ENCODE measurements at regions not wholly inside any gene's neighbourhood (a gene's known extent, or its start where the extent isn't known, plus 50 kb on each side); places are given as distances from the start of the nearest gene placed in this dataset.
"Not testable (repeated sequence)": the region's sequence is repeated elsewhere in the genome, so short reads cannot be mapped to it uniquely, and the experiment has no call there.

DNA sequence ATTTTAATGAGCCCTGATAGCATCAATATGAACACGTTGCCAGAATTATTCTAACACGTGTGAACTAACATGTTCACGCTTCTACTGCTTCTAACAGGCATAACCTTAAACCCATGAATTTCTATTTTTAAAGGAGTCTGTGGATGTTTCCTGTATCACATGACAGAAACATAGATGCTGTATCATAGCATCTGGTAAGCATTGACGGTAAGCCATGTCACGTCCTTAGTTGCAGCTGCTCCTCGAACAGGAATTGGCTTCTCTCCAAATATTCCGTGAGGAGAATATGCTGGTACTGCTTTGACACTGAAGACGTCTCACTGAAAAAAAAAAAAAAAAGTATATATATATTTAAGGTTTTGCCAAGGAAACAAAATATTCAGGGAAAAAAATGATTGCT lies 105.1 kb upstream of the MXRA5 start:
- no peak for DNase-seq (ENCODE audit: low read depth, low spot score)

DNA sequence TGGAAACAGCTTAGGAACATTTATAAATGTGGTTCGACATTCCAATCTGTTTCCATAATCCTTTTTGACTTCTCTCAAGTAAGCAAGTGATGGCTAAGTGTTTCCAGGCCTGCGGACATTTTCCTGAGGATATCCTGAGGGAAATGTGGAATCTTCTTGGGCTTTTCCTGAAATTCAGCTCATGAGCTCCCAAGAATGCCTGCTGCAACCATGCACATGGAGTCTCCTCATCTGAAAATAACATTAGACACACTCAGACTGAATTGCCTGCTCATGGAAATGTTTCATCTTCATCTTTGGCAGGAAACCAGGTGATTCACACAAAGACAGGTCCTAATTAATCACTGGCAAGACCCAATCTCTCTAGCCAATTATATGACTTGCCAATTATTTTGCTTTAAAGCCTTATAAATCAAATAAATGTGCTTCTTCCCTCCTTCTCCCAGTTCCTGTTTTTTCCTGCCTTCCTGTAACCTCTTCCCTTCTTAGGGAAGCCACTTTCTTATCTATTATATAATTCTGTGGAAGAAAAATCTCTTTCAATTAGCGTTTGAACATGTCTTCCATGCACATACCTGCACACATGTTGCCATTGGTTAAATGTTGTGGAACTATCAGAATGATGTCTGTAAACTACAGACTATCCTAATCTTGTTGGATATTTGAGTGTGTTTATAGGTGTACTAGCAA lies 104.6 kb upstream of the MXRA5 start:
- in situ Hi-C loops (cut with HindIII; ENCODE audit: low pct_unique_long_range_greater_than_20kb, low sequenced_read_pairs) = no loop called here
- DNase-seq (ENCODE audit: low read depth, low spot score) = no peak

More for the DNA sequence above, 105.1 kb upstream of the MXRA5 start:
- in situ Hi-C loops (cut with HindIII; ENCODE audit: low pct_unique_long_range_greater_than_20kb, low sequenced_read_pairs) = no loop called here

DNA sequence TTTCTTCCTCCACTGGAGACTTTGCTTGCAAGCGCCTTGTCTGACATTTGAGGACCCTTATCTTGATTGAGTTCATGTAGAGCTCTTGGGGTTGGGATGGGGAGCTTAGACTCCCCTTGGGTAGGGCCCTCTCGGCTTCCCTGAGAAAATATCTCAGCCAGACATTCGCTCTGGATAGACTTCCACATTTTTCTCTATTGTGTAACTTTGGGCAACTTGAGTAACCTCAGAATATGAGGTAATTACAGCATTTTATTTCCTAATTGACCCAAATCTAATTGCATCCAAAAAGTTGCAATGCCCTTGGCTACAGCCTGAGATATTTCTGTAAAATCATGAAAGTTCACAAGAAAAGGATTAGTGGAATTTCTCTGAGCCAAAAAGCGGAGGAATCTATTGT lies 102.8 kb upstream of the MXRA5 start:
- in situ Hi-C loops (cut with HindIII; ENCODE audit: low pct_unique_long_range_greater_than_20kb, low sequenced_read_pairs) = no loop called here
- no peak for DNase-seq (ENCODE audit: low read depth, low spot score)

DNA sequence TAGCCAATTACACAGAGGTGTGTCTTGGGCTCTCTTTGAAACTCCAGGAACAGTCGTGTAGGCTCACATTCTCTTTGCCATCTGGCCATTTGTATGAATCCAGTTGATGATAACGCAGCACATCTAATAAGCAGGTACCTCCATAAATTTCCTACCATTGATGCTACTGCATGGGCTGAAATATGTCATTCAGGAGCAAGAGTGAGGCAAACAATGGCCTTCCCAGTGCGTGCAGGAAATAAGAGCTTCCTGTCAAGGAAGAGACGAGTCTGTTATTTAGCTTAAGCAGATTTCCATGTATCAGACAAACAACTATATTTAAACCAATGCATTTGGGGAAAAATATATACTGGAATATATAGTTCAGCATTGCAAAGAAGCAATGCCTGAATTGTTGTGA lies 102.1 kb upstream of the MXRA5 start:
- in situ Hi-C loops (cut with HindIII; ENCODE audit: low pct_unique_long_range_greater_than_20kb, low sequenced_read_pairs) = no loop called here
- DNase-seq (ENCODE audit: low read depth, low spot score) = no peak

DNA sequence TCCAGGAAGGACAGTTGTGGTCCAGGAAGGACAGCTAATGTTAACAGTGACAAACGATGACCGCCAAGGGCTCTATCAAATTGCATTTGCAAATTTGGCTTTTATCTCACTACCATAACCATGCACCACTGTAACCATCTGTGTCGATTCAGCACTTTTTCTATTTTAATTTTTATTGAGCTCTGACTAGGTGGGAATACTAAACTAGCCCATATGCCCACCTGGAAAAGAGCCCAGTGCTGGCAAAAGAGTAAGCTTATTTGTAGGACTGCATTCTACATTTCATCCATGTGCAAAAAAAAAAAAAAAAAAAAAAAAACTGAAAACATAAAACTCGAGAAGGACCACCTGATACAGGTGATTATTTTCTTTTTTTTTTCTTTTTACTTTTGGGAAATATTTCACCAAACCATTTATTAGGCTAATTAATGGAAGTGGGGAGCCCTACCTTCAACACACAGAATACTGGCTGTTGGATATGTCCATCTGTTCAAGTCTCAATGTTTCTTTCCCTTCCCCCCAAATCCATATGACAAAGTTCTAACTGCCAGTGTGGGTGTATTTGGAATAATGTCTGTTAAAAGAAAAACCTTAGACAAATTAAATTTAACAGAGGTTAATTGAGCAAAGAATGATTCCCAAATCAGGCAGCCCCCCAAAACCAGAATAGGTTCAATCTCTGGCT lies 99.5 kb upstream of the MXRA5 start:
- no peak for DNase-seq (ENCODE audit: low read depth, low spot score)
- in situ Hi-C loops (cut with HindIII; ENCODE audit: low pct_unique_long_range_greater_than_20kb, low sequenced_read_pairs) = no loop called here

DNA sequence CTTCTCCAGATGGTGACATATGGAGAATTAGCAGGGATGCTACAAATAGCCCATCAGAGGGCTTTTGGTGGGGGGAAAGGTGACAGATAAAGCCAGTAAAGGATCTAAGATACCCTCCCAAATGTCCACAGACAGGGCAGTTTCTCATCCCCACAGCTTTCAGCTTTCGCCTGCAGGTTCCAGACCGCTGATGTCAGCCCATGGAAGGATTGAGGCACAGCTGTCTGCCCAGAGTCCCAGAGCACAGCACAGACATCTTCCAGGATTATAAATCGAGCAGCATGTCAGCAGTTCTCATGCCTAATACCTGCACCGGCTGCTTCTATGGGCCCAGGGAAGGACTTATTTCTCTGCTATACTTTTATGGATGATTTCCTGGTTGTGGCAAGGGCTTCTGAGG lies 96.7 kb upstream of the MXRA5 start:
- in situ Hi-C loops (cut with HindIII; ENCODE audit: low pct_unique_long_range_greater_than_20kb, low sequenced_read_pairs) = no loop called here

DNA sequence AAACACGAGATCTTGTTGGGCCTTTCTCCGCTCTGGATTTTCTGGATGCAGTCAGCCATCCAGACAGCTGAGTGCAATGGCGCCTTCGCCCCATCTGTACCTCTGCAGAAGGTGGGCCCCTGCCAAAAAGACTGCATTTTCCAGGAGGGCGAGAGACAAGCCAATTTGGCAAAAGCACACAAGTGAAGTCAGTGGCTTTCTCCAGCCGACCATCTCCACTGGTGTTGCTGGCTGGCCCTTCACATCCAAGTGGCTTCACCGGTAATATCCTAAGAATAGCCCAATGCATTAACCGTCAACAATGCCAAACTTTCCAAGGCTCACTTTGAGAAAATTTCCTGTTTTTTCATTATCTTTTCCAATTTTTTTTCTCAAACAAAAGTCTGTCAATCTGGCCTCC lies 96.2 kb upstream of the MXRA5 start:
- no peak for DNase-seq (ENCODE audit: low read depth, low spot score)
- in situ Hi-C loops (cut with HindIII; ENCODE audit: low pct_unique_long_range_greater_than_20kb, low sequenced_read_pairs) = no loop called here

More for the DNA sequence above, 96.7 kb upstream of the MXRA5 start:
- no peak for DNase-seq (ENCODE audit: low read depth, low spot score)

DNA sequence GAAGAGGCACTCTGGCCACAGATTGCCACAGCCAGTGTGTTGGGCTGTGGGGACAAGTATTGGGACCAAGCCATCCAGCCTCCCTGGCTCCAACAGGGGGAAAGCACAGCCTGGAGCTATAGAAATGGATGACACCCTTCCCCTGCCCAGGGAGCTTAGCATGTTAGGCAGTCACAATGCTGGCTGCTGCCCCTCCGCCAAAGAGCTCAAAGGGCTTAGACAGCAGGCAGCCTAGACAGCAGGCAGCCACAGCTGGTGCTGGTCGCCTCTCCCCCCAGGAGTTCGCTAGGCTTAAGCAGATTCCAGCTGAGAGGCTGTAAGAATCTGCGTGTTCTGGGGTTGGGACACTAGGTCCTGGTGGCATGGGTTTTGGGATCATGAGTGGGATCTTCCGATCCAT lies 94.5 kb upstream of the MXRA5 start:
- no peak for DNase-seq (ENCODE audit: low read depth, low spot score)
- in situ Hi-C loops (cut with HindIII; ENCODE audit: low pct_unique_long_range_greater_than_20kb, low sequenced_read_pairs) = no loop called here

DNA sequence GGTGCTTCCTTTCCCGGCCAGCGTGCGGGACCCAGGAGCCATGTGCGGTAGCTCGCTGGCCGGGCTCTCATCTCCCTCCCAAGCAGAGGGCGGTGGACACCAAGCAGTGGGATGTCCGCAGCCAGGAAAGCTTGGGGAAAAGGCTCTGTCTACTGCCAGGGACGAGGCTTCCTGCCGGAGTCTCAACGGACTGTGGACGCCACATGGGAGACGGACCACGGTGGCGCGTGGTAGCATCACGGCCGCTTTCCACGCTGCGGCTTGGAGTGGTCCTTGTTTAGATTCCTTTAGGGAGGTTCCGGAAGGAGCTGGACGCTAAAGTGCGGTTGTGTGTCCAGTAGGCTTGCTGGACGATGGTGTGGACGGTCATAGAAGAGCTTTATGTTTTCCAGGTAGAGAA lies 89.5 kb upstream of the MXRA5 start:
- DNase-seq (ENCODE audit: low read depth, low spot score); in situ Hi-C loops (cut with HindIII; ENCODE audit: low pct_unique_long_range_greater_than_20kb, low sequenced_read_pairs): not testable (repeated sequence)

DNA sequence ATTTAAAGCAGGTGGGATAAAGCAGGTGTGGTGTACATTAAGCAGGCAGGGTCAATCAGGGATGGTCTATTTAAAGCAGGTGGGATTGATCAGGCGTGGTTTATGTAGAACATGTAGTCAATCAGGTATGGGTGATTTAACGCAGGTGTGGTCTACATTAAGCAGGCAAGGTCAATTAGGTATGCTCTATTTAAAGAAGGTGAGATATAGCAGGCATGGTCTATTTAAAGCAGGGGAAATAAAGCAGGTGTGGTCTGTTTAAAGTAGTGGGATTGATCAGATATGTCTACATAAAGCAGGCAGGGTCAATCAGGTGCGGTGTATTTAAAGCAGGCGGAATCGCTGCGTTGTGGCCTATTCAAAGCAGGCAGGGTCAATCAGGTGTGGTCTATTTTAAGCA lies 88.6 kb upstream of the MXRA5 start:
- DNase-seq (ENCODE audit: low read depth, low spot score) = no peak
- in situ Hi-C loops (cut with HindIII; ENCODE audit: low pct_unique_long_range_greater_than_20kb, low sequenced_read_pairs) = no loop called here

DNA sequence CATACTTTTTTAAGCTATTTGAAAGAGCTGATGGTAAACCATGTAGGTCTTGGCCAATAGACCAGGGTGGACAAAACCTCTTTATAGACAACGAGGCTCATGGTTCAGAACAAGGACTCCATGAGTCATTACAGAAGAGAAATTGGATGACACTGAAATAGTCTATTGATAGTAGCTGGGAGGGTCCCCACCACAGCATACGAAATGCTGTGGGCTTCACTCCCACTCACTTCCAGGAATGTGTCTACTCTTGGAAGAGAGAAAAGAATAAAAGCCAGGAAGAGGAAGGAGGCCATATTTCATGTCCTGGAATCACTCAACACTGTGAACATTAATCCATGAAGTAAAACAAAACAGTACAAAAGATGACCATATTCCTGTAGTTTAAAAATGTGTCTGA lies 82.3 kb upstream of the MXRA5 start:
- in situ Hi-C loops (cut with HindIII; ENCODE audit: low pct_unique_long_range_greater_than_20kb, low sequenced_read_pairs) = no loop called here
- no peak for DNase-seq (ENCODE audit: low read depth, low spot score)

DNA sequence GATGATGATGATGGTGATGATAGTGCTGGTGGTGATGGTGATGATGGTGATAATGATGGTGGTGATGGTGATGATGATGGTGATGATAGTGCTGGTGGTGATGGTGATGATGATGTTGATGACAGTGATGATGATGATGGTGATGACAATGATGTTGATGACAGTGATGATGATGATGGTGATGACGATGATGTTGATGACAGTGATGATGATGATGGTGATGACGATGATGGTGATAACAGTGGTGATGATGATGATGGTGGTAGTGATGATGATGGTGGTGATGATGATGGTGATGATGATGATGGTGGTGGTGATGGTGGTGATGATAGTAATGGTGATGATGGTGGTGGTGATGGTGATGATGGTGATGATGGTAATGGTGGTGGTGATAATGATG lies 80.1 kb upstream of the MXRA5 start:
- in situ Hi-C loops (cut with HindIII; ENCODE audit: low pct_unique_long_range_greater_than_20kb, low sequenced_read_pairs) = no loop called here
- no peak for DNase-seq (ENCODE audit: low read depth, low spot score)

DNA sequence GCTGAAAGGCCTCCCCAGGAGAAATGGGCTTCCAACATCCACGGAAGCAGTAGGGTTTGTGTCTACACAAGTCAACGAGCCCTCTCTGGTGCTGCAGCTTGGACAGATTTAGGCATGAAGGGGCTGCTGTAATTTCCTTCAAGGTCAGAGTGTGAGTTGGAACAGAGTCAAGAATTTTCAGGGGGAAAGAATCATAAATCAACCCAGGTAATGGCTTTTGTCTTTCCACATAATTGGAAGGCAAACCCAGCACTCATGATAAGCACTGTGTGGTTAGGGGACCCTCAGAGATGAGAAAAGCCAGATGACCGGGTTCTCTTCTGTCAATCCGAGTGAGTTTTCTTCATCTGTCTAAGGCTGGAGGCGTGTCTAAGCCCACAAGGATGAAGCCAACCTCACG lies 78.6 kb upstream of the MXRA5 start:
- DNase-seq (ENCODE audit: low read depth, low spot score) = no peak
- in situ Hi-C loops (cut with HindIII; ENCODE audit: low pct_unique_long_range_greater_than_20kb, low sequenced_read_pairs) = no loop called here

DNA sequence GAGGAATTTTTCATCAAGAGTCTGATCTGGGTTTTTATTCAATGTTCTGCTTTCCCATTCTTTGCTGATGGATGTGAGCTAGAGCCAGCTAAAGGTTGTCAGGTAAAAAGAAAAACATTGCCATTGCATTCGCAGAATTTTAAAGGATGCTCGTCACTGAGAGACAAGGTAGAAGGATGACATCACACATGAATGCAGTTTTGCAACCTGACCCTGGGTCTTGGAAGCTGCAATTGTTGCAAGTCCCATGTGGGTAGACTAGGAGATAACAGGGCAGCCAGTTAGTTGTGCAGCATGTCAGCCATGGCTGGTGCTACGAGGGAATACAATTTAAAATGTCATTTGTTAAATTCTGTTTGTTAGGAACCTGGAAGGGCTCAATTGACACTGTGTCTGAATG lies 73.9 kb upstream of the MXRA5 start:
- in situ Hi-C loops (cut with HindIII; ENCODE audit: low pct_unique_long_range_greater_than_20kb, low sequenced_read_pairs) = no loop called here
- no peak for DNase-seq (ENCODE audit: low read depth, low spot score)

DNA sequence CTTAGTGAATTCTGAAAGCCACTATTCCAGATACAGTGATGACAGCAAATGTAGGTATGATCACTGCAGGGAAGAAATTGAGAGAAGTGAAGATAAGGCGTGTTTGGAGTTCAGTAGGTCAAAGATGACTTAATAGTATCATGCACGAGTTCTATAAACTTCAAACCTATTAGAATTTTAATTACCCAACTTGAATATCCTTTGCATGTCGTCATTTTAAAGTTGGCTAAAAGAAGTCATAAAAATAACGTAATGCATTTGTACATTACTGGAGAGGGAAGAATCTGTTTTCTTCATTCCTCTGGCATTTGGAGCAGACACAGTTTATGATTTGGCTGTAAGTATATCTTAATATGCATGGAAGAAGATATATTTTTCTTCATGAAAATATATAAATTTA lies 68.6 kb upstream of the MXRA5 start:
- in situ Hi-C loops (cut with HindIII; ENCODE audit: low pct_unique_long_range_greater_than_20kb, low sequenced_read_pairs) = no loop called here
- DNase-seq (ENCODE audit: low read depth, low spot score) = no peak

DNA sequence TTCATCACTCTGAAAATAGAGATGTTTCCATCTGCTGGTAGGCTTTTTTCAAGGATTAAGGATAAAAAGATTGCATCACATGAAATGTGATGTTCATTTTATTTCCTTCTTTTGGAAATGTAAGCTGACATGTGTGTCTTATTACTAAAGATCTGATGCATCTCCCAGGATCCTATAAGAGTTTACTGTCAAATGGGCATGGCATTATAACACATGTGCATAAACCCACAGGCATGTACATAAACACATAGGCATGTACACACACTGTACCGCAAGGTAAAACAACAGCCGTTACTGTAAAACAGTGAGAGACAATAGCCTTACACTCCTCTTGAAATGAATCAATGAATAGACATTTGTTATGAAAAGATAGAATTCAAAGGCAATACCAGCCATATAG lies 65.2 kb upstream of the MXRA5 start:
- DNase-seq (ENCODE audit: low read depth, low spot score); in situ Hi-C loops (cut with HindIII; ENCODE audit: low pct_unique_long_range_greater_than_20kb, low sequenced_read_pairs): not testable (repeated sequence)

DNA sequence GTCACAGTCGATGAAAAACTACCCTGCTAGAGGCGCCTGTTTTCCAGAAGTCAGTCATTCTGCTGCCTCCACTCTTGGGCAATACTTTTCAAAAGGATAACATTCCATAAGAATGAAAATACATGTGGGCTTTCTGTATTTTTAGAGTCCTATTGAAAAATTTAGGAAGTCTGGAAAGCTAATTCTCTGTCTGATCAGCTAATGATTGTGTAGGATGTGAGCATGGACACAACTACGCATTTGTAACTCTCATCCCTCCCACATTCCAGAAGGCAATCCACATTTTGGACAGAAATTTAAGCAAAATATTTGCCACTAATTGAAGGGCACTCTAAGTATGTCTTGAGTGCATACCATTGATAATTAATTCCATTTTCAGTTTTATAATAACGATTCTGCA lies 63.5 kb upstream of the MXRA5 start:
- DNase-seq (ENCODE audit: low read depth, low spot score); in situ Hi-C loops (cut with HindIII; ENCODE audit: low pct_unique_long_range_greater_than_20kb, low sequenced_read_pairs): not testable (repeated sequence)

DNA sequence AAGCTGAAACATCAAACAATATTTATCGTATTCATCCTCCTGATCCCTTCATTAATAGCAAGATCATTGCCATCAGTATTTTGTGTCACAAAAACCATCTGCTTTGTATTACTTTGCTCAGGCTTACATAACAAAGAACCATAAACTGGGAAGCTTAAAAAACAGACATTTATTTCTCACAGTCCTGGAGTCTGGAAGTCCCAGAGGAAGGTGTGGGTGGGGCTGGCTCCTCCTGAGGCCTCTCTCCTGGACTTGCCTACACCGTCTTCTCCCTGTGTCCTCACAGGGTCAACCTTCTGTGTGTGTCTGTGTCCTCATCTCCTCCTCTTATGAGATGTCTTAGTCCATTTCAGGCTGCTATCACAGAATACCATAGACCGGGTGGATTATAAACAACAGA lies 61.3 kb upstream of the MXRA5 start:
- in situ Hi-C loops (cut with HindIII; ENCODE audit: low pct_unique_long_range_greater_than_20kb, low sequenced_read_pairs) = no loop called here
- no peak for DNase-seq (ENCODE audit: low read depth, low spot score)

DNA sequence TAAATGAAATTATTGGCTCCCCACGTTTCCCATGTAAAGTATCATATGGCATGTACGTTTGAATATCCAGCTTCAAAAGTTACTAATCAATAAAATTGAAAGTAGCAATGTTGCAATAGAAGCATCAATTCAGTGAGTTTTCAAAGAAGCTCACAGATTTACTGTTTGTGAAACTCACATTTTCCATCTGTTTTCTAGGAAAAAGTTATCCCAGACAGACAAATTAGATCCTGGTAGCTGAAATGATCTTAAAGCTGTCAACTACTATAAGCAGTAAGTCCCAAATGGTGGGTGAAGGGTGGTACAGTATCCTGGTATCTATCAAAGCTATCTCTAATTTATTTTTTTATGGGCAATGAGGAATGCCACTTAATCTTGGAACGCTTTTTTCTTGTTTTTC lies 60.7 kb upstream of the MXRA5 start:
- in situ Hi-C loops (cut with HindIII; ENCODE audit: low pct_unique_long_range_greater_than_20kb, low sequenced_read_pairs) = no loop called here
- no peak for DNase-seq (ENCODE audit: low read depth, low spot score)
